Suprapubic skin (tissue), 4 donors: ENCODE measurements at regions not wholly inside any gene's neighbourhood (a gene's known extent, or its start where the extent isn't known, plus 50 kb on each side); places are given as distances from the start of the nearest gene placed in this dataset.

ENCODE experiments used
- DNase-seq, 2 donors: peaks; one replicate each; pipeline ENCODE4 v3.0.0-alpha.2; 2019; ENCODE audit warnings: low spot score in 2 of 2
- H3K27ac ChIP-seq: fragments of 200-600 bp; sonication (generic); one replicate; pipeline ENCODE4 v1.5.1; 2019
- H3K27me3 ChIP-seq: fragments of 200-600 bp; sonication (generic); one replicate; pipeline ENCODE4 v1.5.1; 2019
- H3K36me3 ChIP-seq: fragments of 200-600 bp; sonication (generic); one replicate; pipeline ENCODE4 v1.5.1; 2019
- H3K4me1 ChIP-seq: fragments of 200-600 bp; sonication (generic); one replicate; pipeline ENCODE4 v1.5.1; 2019
- H3K4me3 ChIP-seq: fragments of 200-600 bp; sonication (generic); one replicate; pipeline ENCODE4 v1.5.1; 2019; ENCODE audit warnings: mild to moderate bottlenecking
- H3K9me3 ChIP-seq: fragments of 200-600 bp; sonication (generic); one replicate; pipeline ENCODE4 v1.5.1; 2019
- CTCF ChIP-seq, 2 donors: fragments of 200-600 bp in 1 of 2; fragments of 450-650 bp in 1 of 2; sonication (generic) in 1 of 2; IDR thresholded peaks; one replicate each; pipeline ENCODE4 v1.5.1; 2016 to 2019; ENCODE audit warnings: antibody characterized with exemption in 2 of 2, mild to moderate bottlenecking in 1 of 2, moderate library complexity in 1 of 2
- EP300 ChIP-seq: sonication (generic); formaldehyde crosslinking; IDR thresholded peaks from one replicate; pipeline ENCODE4 v1.6.1; 2017; ENCODE audit warnings: antibody characterized with exemption
- POLR2A ChIP-seq, 2 donors: fragments of 450-650 bp; IDR thresholded peaks; one replicate each; pipeline ENCODE4 v1.6.1; 2017; ENCODE audit warnings: antibody characterized with exemption in 2 of 2, mild to moderate bottlenecking in 2 of 2, moderate library complexity in 2 of 2
- POLR2AphosphoS5 ChIP-seq, 3 donors: sonication (generic); formaldehyde crosslinking; IDR thresholded peaks; one replicate each; pipeline ENCODE4 v1.6.1; 2017; ENCODE audit warnings: antibody characterized with exemption in 3 of 3
- WGBS: methylation state at CpG from one replicate; pipeline ENCODE4 v1.1.5; 2018; 5-methylcytosine and 5-hydroxymethylcytosine counted together

GRCh38 chr2:196287523-196287922 lies 116.1 kb upstream of the STK17B start:
- no peaks in the 10 kb centered on the region for H3K27me3 ChIP-seq
- H3K36me3 ChIP-seq = no peaks in the 10 kb centered on the region
- H3K4me3 ChIP-seq = no peak overlapping the region
- 89% methylated on average over 1 of the region's 1 CpG for WGBS
- H3K4me1 ChIP-seq = peaks cover 17% of the 10 kb centered on the region
- DNase-seq = no peak
- H3K9me3 ChIP-seq = no peaks in the 10 kb centered on the region
- H3K27ac ChIP-seq = no peak overlapping the region
- TF ChIP-seq EP300 (no peak), CTCF (IDR thresholded peaks at IDR 0.05) (no peak), POLR2AphosphoS5 (IDR thresholded peaks at IDR 0.05) (no peak), POLR2A (IDR thresholded peaks at IDR 0.05) (no peak)

- DNase-seq = no peak
- no peak overlapping the region for H3K27ac ChIP-seq
- no peaks in the 10 kb centered on the region for H3K9me3 ChIP-seq
- peaks cover 17% of the 10 kb centered on the region for H3K4me1 ChIP-seq
- H3K27me3 ChIP-seq = no peaks in the 10 kb centered on the region
- H3K36me3 ChIP-seq = no peaks in the 10 kb centered on the region
- TF ChIP-seq EP300 (no peak), POLR2AphosphoS5 (IDR thresholded peaks at IDR 0.05) (no peak)
- 63% methylated on average over 5 of the region's 5 CpGs for WGBS
- no peak overlapping the region for H3K4me3 ChIP-seq
Observed at GRCh38 chr2:196288006-196288538, 116.7 kb upstream of the STK17B start.

GRCh38 chr2:196289000-196289399 lies 117.6 kb upstream of the STK17B start:
- Histone ChIP-seq H3K36me3 (no peaks in the 10 kb centered on the region), H3K27ac (no peak overlapping the region), H3K27me3 (no peaks in the 10 kb centered on the region), H3K4me1 (peaks cover 17% of the 10 kb centered on the region), H3K4me3 (no peak overlapping the region), H3K9me3 (no peaks in the 10 kb centered on the region)
- WGBS = 60% methylated on average over 2 of the region's 2 CpGs
- no peak for DNase-seq
- TF ChIP-seq POLR2AphosphoS5 (IDR thresholded peaks at IDR 0.05) = no peak
- no peak for TF ChIP-seq CTCF (IDR thresholded peaks at IDR 0.05)
- no peak for TF ChIP-seq EP300
- no peak for TF ChIP-seq POLR2A (IDR thresholded peaks at IDR 0.05)

- H3K9me3 ChIP-seq = no peaks in the 10 kb centered on the region
- no peaks in the 10 kb centered on the region for H3K36me3 ChIP-seq
- DNase-seq = no peak
- no peak overlapping the region for H3K4me3 ChIP-seq
- TF ChIP-seq EP300 (no peak), POLR2A (IDR thresholded peaks at IDR 0.05) (no peak), POLR2AphosphoS5 (IDR thresholded peaks at IDR 0.05) (no peak), CTCF (IDR thresholded peaks at IDR 0.05) (no peak)
- H3K27me3 ChIP-seq = no peaks in the 10 kb centered on the region
- H3K4me1 ChIP-seq = peaks cover 11% of the 10 kb centered on the region
- H3K27ac ChIP-seq = no peak overlapping the region
Observed at GRCh38 chr2:196290136-196290535, 118.8 kb upstream of the STK17B start.

GRCh38 chr2:196290569-196290968 lies 119.2 kb upstream of the STK17B start:
- H3K36me3 ChIP-seq = no peaks in the 10 kb centered on the region
- no peaks in the 10 kb centered on the region for H3K9me3 ChIP-seq
- peaks cover 11% of the 10 kb centered on the region for H3K4me1 ChIP-seq
- H3K4me3 ChIP-seq = no peak overlapping the region
- DNase-seq = no peak
- WGBS = 70% methylated on average over 1 of the region's 1 CpG
- TF ChIP-seq CTCF (IDR thresholded peaks at IDR 0.05) = no peak
- TF ChIP-seq EP300 = no peak
- TF ChIP-seq POLR2A (IDR thresholded peaks at IDR 0.05) = no peak
- TF ChIP-seq POLR2AphosphoS5 (IDR thresholded peaks at IDR 0.05) = no peak
- H3K27me3 ChIP-seq = no peaks in the 10 kb centered on the region
- no peak overlapping the region for H3K27ac ChIP-seq

- no peaks in the 10 kb centered on the region for H3K9me3 ChIP-seq
- WGBS = 79% methylated on average over 2 of the region's 2 CpGs
- DNase-seq = no peak
- H3K27me3 ChIP-seq = no peaks in the 10 kb centered on the region
- H3K4me3 ChIP-seq = no peak overlapping the region
- TF ChIP-seq POLR2AphosphoS5 (IDR thresholded peaks at IDR 0.05) = no peak
- no peak for TF ChIP-seq POLR2A (IDR thresholded peaks at IDR 0.05)
- no peak for TF ChIP-seq EP300
- no peak for TF ChIP-seq CTCF (IDR thresholded peaks at IDR 0.05)
- H3K27ac ChIP-seq = peak overlapping the region; percentile 49
- peaks cover 11% of the 10 kb centered on the region for H3K4me1 ChIP-seq
- no peaks in the 10 kb centered on the region for H3K36me3 ChIP-seq
Observed at GRCh38 chr2:196291426-196291825, 120.0 kb upstream of the STK17B start.
